ENCODE measurements at regions not wholly inside any gene's neighbourhood (a gene's known extent, or its start where the extent isn't known, plus 50 kb on each side); places are given as distances from the start of the nearest gene placed in this dataset.

GRCh38 chr13:106033659-106034058 lies 501.8 kb downstream of the EFNB2 start:
- TF ChIP-seq EZH2 (IDR thresholded peaks at IDR 0.05), result no peak
- no peak for TF ChIP-seq POLR2AphosphoS5 (IDR thresholded peaks at IDR 0.05; ENCODE audit: borderline replicate concordance, low read depth, low read length)
- TF ChIP-seq FOXP2 (optimal IDR thresholded peaks at IDR 0.05; ENCODE audit: control extremely low read depth, extremely low read length, insufficient read depth), result no peak

Measured in SK-N-MC (cell line).